ENCODE measurements at regions not wholly inside any gene's neighbourhood (a gene's known extent, or its start where the extent isn't known, plus 50 kb on each side); places are given as distances from the start of the nearest gene placed in this dataset.

DNA sequence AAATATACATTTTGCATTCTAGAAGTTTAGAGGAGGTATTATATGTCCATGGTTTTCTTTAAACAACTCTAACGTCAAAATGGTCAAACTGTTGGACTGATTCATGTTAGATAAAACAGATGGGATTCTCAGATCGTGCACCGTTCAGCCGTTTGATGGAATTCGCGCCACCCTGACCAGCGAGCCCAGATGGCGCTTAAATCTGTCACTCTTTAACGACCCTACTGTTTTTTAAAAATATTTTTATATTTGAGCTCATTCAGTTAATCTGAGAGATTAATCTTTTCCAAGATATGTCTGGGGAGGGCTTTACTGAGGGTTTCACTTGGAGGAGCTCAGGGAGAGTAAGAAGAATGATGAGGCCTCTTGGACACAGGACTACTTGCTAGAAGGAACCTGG is 164.4 kb downstream of the TM9SF2 start:
- no peak for DNase-seq (ENCODE audit: low read depth, low spot score)

DNA sequence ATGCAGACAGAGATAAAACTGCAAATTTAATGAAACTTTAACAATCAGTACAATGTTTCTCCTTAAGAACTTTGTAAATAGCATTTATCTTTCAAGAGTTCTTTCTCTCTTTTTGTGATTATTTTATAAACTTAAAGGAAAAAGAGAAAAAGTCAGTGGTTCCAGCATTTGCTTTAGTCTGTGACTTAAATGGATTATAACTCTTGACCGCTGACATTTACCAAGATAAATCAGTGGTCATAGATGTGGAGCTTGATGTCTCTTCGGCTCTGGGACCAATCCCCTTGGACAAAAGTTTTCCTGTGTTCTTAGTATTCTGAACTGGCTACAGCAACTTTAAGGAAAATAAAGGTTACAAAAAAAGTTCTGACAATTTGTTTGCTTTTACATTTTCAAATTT is 162.6 kb downstream of the TM9SF2 start:
- no peak for DNase-seq (ENCODE audit: low read depth, low spot score)

DNA sequence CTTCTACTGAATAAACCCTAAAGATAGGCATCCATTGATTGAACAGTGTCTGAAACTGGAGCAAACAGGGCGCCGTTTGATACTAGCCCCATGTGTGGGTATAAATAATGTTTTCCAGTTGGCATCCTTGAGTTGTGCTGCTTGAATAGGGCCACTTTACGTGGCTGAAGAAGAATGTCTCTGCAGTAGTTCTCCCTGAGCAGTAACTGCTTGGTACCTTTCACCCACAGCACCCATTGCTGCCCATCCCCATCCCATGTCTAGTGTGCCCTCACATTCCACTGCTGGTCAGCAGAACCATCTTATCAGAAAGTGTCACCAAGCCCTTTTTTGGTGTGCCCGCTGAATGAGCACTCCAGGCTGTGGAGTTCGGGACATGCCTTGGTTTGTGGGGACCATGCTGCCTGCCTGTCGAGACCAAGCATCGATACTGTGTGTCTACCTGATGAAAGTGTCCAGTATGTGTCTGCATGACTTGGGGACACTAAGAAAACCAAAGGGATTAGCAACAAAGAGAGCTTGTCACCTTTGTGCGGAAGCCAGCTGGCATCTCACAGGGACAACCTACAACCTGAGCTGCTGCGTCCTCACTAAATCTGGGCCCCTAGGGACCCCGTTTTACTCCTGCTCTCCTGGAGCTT is 162.0 kb downstream of the TM9SF2 start:
- no peak for DNase-seq (ENCODE audit: low read depth, low spot score)

DNA sequence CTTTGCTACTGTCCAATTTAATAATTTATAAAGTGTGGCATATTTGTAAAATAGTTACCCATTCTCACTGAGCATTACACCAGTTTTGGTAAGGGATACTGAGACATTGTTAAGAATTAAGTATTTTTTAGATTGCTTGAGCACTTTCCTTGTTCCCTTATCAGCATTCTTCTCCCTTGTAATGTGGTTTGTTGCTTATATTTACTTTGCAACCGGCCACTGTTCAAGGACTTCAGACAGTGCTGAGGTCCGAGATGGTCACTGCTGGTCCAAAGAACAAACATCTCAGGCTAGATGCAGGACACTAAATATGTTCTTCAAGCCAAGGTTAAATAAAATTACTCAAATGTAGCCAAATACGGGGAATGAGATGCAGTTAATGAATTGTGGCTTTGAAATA is 161.4 kb downstream of the TM9SF2 start:
- DNase-seq (ENCODE audit: low read depth, low spot score), result no peak

DNA sequence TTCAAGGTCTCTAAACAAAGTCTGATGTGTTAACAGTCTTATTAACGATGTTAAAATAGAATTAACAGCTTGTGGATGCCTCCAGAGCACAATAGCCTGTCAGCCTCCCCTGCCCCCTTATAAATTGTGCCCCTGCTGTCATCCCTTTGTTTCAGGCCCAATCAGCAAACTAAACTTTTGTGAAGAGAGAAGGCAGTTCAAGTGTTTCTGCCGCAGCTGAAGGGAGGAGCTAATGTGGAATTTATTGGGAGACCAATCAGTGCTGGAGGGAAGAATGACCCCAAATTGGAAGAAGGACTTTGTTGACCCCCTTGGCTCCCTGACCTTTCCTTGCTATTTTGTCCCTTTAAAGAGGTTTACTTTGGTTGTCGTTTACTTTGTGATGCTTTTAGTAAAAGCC is 160.5 kb downstream of the TM9SF2 start:
- peak; percentile 92 for DNase-seq (ENCODE audit: low read depth, low spot score)

DNA sequence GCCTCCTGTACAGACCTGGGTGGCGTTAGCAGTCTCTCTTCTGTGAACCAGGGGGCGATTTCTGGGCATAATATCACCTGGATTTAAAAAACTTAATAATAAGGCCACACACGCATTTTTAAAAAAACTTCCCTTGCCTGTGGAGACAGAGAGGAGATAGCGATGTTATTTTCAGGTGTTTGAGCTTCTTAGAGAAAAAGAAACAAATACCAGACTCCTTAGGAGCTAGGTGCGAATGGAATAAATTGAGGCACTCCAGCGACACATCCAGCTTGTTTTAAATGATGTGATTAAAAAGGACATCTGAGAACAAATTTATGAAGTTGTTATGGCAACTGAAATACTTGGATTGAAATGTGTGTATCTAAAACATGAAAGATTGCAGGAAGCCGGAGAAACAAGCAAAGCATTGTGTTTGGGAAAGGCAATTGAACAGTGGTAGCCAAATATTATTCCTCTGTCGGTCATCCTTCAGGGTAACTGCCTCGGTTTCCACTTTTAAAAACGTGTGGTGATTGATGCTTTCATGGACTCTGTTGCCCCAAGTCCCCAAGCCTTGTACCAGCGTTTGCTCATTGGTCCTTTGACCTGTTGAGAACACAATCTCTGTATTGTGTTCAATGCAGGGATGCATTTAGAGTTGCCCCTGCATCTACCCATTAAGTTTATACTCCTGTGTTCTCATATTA is 158.7 kb downstream of the TM9SF2 start:
- no peak for DNase-seq (ENCODE audit: low read depth, low spot score)

DNA sequence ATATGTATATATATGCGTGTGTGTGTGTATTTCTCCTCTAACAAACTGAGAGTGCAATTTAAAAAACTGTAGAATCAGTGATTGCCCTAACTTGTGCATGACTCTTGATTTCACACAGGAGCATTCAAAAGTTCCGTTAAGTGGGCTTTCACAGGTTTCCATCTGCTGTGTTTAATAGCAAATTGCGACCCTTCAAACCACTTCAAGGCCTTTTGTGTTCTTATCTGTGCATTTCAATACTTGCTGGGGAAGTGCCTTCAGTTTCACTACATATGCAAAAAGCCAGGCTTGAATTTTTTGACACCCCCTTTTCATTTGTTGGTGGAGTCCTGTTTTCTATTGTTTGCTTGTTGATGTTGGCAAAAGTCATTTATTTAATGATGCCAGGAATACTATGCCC is 158.0 kb downstream of the TM9SF2 start:
- DNase-seq (ENCODE audit: low read depth, low spot score), result peak; percentile 61

DNA sequence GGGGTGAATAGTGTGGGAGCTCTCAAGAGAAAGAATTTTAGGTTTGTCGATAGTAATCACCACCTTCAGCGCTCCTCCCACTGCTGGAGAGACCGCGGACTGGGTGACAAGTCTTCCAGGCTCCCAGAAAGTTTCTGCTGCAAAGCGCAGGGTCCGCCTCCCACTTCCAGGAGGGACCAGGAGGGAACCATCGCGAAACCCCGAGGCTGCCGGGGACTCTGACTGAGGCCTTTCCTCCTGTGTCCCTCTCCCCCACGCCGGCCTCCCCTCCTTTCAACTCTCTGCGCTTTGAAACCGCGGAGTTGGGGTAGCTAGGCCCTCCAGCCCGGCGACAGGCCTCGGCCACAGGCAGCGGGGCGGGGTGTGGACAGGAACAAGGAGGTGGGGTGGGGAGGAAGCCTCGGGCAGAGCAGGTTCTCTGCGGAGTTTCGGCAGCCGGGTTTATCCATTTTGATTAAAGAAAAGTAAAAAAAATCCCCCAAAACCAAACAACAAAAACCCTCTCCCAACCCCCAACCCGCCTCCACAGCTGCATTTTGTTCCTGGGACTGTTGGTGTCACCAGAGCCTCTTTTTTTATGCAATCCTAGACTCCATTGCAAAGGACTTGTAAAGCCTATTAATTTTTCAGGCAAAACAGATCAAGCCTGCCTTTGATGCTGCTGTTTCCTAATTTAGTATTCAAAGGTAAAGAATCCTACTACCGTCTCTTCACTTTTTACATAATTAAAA is 157.2 kb downstream of the TM9SF2 start:
- DNase-seq (ENCODE audit: low read depth, low spot score), result peak; percentile 64

DNA sequence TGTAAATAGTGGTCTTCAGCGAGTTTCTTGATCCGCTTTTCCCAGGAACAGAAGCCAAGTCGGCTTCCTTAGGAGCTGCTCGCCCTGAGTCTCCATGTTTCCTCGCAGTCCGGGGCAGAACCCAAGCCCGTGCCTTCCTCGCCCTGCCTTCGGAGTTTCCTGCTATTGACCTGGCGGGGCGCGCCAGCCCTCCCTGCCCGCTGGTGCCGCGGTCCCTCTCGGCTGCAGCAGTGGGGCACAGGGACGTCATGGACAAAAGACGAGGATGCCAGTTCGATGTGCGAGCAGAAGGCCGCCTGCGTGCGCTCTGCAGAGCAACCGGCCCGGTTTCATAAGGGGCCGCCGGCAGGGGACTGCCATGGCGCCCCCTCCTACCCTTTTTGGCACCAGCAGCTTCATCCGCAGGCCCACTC is 156.6 kb downstream of the TM9SF2 start:
- no peak for DNase-seq (ENCODE audit: low read depth, low spot score)

DNA sequence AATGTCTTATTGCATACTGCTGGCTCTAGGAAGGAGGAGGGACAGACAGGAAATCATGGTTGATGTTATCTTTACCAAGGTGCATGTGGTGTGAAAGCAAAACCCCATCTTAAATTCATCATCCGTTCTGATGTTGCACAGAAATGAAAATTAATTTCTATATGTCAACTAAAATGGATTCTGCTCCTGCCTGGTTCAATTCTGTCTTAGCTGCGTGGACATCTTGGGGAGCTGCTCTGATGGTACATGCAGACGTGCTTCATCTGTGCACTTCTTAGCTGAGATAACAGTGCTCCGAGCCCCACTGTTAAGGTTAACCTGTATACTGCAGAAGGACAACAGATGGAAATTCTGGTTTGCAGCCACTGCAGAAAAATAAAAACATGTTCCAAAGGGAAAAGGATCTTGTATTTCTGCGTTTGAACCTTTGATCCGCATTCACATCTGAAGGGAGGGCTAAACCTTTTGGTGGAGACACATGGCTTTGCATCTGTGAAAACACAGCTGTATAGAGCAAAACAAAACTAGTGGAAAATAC is 155.6 kb downstream of the TM9SF2 start:
- DNase-seq (ENCODE audit: low read depth, low spot score), result no peak

DNA sequence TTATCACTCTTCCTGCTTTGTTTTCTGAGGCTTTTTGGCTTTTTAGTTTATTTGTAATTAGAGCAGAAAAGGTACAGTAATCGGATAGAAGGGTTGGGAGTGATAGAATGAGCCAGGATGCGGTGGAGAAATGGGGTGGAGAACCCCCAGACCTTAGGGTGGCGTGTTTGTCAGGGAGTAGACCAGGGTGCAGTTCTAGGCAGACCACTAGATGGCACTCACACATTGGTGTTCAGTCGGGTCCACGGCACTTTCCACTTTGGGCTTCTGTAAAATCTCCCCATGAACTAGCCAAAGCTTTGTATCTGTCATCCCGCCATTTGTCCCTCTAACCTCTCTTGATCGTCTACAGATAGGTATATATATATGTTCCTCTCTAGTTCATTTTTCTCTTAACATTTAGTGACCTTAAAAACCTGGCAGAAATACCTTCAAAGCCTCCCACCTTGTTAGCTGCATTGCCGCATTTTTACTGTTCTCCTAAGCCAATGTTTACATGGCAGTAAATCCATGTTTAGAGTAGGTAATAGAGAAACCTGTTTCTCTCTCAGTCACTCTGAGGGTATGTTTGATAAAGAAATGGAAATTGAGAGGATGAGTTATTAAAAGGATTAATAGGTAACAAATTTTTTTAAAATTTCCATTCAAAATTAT is 154.9 kb downstream of the TM9SF2 start:
- DNase-seq (ENCODE audit: low read depth, low spot score), result peak; percentile 61

DNA sequence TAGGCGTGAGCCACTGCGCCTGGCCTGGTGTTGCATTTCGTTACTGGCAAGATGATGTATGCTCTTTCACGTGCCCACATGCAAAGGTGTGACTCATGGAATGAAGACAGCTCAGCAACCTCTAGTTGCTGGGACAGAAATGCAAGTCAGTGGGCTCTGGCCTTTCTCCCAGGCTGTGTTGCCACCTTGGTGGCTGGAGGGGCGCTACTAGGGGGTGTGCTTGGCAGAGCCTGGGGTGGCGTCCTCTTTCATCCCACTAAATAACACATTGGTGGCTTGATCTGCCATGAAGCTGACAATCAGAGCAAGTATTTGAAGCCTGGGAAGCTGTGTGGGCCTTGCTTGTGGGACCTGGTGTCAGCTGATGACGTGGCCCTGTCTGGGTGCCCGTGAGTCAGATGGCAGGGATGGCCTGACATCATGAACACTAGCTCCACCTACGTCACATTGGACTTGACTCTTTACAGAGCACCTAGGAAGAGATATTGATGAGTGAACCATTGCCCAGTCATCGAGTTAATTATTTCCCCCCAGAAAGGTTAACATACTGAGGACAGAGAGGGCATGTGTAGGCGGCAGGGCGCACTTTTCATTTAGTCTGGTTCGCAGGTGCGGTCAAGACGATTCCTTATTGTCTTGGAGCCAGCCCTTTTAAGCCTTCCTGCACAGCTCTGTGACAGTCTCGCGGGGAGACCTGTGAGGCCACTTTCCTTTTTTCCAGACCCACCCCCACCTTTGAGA is 154.2 kb downstream of the TM9SF2 start:
- no peak for DNase-seq (ENCODE audit: low read depth, low spot score)

DNA sequence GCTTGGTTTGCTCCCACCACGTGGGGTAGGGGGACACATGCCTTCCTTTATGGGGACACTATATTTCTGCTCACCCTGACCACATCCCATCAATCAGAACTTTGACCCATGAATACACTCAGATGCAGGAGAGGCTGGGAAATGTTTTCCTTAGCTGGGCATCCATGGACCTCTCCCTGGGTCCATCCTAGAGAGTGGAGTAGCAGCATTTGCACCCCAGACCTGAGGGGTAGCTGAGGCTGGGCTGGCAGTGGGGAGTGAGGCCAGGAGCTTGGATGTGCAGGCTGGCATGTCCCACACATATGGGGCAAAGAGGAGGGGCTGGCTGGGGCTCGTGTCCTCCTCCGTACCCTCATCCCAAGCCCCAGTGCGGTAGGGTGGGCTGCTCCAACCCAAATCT is 152.8 kb downstream of the TM9SF2 start:
- DNase-seq (ENCODE audit: low read depth, low spot score), result no peak

DNA sequence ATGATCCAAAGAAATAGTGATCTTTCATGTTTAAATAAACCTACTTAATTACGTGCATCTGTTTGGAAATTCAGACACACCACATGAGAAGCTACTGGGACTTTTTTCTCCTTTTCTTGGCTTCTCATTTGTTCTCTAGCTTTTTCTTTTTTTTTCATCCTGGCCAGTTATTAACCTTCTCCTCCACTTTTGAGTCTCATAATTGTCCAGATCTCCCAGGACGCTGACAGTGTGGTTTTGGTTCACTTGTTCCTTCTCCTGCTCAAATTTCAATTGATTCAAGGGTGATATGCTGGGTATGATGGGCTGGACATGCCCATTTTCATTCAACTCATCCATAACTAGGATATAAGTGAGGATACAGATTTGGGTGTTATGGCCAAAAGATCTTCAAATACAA is 152.3 kb downstream of the TM9SF2 start:
- DNase-seq (ENCODE audit: low read depth, low spot score), result no peak

DNA sequence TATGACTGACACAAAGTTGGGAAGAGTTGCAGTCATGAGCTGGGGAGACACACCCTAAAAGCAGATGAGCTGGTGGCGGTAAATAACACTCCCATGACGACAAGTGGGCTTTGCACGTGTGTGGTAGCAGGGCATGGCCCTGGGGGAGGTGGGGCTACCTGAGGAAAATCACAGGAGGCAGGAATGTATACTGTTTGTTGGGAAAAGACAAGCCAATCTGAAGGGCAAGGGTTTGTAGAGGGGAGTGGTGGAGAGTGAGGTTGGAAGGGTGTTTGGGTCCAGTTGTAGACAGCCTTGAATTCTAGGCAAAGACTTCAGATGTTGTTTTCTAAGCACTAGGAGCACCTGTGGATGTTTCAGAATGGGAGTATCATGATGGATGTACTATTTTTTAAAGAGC is 151.6 kb downstream of the TM9SF2 start:
- DNase-seq (ENCODE audit: low read depth, low spot score), result no peak

DNA sequence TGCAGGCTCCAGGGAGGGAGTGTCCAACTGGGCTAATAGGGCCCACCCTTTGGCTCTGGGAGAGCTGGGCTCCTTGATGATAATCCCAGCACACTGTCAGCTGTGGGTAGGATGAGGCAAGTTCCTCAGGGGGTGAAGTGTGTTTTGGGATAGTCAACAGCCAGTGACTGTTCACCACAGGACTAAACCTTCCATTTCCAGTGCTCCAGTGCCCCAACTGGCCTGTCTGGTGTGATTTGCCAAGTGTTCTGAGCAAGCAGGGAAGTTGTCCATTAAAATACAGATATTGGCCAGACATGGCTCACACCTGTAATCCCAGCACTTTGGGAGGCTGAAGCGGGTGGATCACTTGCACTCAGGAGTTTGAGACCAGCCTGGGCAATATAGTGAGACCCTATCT is 150.9 kb downstream of the TM9SF2 start:
- DNase-seq (ENCODE audit: low read depth, low spot score), result no peak

DNA sequence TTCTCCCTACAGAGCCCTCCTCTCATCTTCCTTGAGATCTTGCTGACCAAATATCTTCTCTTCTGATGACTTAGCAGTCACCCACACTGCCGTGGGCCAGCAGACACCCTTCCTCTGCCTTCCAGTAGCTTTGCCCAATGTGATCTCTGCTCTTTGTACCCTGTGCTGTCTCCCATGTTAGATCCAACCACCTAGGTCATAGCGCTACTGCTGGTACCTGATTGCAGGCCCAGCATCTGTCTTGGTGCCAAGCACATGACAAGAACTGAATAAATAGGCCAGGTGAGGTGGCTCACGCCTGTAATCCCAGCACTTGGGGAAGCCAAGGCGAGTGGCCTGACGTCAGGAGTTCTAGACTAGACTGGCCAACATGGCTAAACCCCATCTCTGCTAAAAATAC is 149.7 kb downstream of the TM9SF2 start:
- no peak for DNase-seq (ENCODE audit: low read depth, low spot score)

DNA sequence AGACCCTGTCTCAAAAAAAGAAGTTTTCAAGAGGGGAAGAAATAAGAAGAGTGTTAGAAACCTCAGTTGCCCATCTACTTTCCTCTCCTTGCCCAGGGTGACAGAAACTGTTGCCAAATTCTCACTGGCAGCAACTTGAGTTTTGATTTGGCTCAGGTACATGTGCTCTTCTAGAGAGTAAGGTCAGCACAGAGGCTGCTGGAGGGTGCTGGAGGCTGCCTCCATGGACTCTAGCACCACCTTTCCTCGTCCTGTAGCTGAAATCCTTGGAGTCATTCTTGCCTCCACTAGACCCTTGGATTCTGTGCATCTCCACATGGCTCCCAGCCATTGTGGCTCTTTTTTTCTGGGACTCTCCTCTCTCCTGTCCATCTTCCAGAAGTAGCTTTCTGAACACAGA is 149.1 kb downstream of the TM9SF2 start:
- no peak for DNase-seq (ENCODE audit: low read depth, low spot score)

DNA sequence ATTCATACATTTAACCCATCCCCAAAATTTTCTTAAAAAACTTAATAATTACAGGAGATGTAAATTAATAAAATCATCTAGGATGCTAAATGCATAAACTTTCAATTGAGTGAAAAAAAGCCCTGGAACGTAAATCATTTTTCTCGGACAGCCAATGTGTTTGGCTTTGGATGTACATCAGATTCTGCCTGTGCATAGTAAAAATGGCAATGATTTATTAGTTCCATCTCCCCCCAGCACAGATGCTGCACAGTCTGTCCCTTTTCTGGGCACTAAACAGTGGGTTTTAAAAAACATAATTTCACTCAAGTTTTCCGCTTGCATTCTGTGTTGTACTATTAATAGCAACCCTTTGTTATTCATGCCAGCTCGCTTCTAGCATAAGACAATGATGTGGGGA is 147.7 kb downstream of the TM9SF2 start:
- DNase-seq (ENCODE audit: low read depth, low spot score), result no peak

DNA sequence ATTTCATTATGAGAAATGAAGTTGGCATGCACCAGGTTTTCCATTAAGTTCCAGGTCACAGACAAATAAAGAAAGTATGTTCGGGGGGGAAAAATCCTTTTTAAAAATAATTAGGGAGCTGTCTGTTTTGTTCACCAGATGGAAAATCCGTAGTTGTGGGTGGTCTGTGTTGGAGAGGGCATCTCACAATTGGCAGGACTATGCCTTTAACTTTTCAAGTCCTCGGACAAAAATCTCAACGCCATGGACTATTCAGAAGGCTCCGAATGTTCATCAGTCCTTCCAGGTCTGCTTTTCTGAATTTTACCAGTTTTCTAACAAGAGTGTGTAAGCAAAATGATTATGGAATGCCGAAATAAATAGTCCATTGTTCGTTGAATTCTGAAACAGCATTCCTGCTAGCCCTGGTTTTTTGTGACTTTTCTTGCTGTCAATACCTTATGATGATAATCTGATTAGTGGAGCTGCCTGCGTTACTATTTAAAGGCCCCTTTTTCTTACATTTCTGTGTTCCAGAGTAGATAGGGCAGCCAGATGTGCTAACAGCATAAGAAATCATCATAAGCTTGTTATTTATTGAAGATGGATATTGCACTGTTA is 146.9 kb downstream of the TM9SF2 start:
- no peak for DNase-seq (ENCODE audit: low read depth, low spot score)

DNA sequence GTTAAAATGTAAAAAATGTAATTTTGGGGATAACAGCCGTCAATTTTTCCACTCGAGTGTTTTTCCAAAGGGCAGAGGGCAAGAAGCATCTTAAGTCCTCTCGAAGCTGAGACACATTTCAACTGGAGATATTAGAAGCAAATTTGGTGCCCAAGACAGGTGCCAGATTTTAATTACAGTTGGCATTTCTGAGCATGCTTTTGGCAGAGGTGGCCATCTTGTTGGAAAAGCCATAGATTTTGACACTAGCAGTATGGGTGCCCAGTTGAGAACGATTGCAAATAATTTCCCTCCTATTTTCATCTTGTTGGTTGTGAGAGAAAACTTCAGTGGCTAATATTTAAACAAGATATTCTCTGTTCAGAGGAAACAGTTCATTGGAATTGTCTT is 146.3 kb downstream of the TM9SF2 start:
- no peak for DNase-seq (ENCODE audit: low read depth, low spot score)

All from iPS DF 19.7 (cell line).